ENCODE measurements at regions not wholly inside any gene's neighbourhood (a gene's known extent, or its start where the extent isn't known, plus 50 kb on each side); places are given as distances from the start of the nearest gene placed in this dataset.

DNA sequence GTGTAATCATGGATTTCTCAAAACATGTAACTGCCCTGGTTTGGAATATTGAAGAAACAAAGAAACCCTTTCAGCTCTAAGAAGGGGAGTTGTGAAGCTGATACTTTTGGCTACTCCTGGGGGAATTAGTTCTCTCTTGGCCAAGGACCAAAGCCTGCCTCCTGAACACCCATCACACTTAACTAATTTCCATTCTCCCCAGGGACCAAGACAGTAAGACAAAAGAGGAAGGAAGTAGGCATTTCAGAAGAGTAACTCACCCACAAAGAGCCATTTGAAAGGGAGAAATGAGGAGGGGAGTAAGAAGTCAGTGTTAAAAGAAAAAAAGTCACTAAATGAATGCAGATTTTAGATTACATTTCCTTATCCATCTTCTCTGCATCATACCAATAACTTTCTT, 328.0 kb upstream of the SOX2 start:
- no peak overlapping the region for H3K27ac ChIP-seq (ENCODE audit: low read depth in 1 of 3, low read length in 2 of 3)
- no peaks in the 10 kb centered on the region for H3K4me1 ChIP-seq (ENCODE audit: control insufficient read depth in 3 of 3, insufficient read depth in 2 of 3, low read depth in 1 of 3, low read length in 2 of 3)
- FAIRE-seq, result no peak
- DNase-seq, result no peak
- no peaks in the 10 kb centered on the region for H3K9me3 ChIP-seq (ENCODE audit: control insufficient read depth in 2 of 2, insufficient read depth in 1 of 2, low read depth in 1 of 2, low read length in 1 of 2)
- H3K27me3 ChIP-seq (ENCODE audit: control insufficient read depth in 3 of 3, insufficient read depth in 3 of 3, low read length in 3 of 3), result no peaks in the 10 kb centered on the region
- no peaks in the 10 kb centered on the region for H3K36me3 ChIP-seq (ENCODE audit: control insufficient read depth in 3 of 3, insufficient read depth in 2 of 3, low read depth in 1 of 3, low read length in 3 of 3)
- H3K4me3 ChIP-seq (ENCODE audit: low read depth in 1 of 3, low read length in 3 of 3), result no peak overlapping the region

DNA sequence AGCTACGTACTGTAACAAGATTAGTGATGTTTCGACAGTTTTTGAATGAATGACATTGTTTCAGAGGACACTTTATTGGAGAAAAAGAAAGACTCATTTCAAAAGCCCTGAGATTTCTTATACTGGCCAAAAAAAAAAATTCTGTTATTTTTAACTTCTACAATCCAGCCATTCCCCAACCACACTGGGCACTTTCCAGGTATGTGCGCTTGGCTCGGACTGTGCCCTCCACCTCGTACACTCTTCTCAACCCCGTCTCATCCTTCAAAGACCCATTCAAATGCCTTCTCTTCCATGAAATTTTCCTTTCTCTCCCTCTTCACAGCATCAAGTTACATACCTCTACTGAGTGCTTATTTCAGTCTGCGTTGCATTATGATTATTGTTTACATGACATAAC, 328.5 kb upstream of the SOX2 start:
- DNase-seq (no peak), FAIRE-seq (no peak)
- H3K4me1 ChIP-seq (ENCODE audit: control insufficient read depth in 3 of 3, insufficient read depth in 2 of 3, low read depth in 1 of 3, low read length in 2 of 3), result no peaks in the 10 kb centered on the region
- H3K27ac ChIP-seq (ENCODE audit: low read depth in 1 of 3, low read length in 2 of 3), result no peak overlapping the region
- H3K4me3 ChIP-seq (ENCODE audit: low read depth in 1 of 3, low read length in 3 of 3), result no peak overlapping the region
- H3K27me3 ChIP-seq (ENCODE audit: control insufficient read depth in 3 of 3, insufficient read depth in 3 of 3, low read length in 3 of 3), result no peaks in the 10 kb centered on the region
- no peaks in the 10 kb centered on the region for H3K9me3 ChIP-seq (ENCODE audit: control insufficient read depth in 2 of 2, insufficient read depth in 1 of 2, low read depth in 1 of 2, low read length in 1 of 2)
- 85 to 94% (median 86%) methylated on average over 7 of the region's 7 CpGs for WGBS, 3 donors
- H3K36me3 ChIP-seq (ENCODE audit: control insufficient read depth in 3 of 3, insufficient read depth in 2 of 3, low read depth in 1 of 3, low read length in 3 of 3), result no peaks in the 10 kb centered on the region

DNA sequence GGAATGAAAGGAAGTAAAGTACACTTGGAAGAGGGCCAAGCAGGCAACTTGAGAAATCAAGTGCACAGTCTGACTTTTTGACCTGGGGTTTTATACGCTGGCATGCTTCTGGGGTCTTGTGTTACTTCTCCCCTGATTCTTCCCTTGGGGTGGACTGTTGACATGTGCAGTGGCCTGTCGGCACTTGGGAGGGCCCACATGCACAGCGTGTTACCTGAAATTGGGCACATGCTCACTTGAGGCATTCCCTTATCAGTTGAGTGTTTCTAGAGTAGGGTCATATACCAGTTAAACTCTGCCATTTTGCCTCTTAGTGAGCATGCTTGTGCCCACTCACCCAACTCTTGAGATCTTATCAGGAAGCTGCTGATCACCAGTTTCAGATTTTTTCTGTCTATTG, 329.1 kb upstream of the SOX2 start:
- no peaks in the 10 kb centered on the region for H3K27me3 ChIP-seq (ENCODE audit: control insufficient read depth in 3 of 3, insufficient read depth in 3 of 3, low read length in 3 of 3)
- DNase-seq (no peak), FAIRE-seq (no peak)
- no peak overlapping the region for H3K4me3 ChIP-seq (ENCODE audit: low read depth in 1 of 3, low read length in 3 of 3)
- no peaks in the 10 kb centered on the region for H3K9me3 ChIP-seq (ENCODE audit: control insufficient read depth in 2 of 2, insufficient read depth in 1 of 2, low read depth in 1 of 2, low read length in 1 of 2)
- H3K4me1 ChIP-seq (ENCODE audit: control insufficient read depth in 3 of 3, insufficient read depth in 2 of 3, low read depth in 1 of 3, low read length in 2 of 3), result no peaks in the 10 kb centered on the region
- WGBS, 3 donors, result 55 to 74% (median 73%) methylated on average over 3 of the region's 3 CpGs
- H3K27ac ChIP-seq (ENCODE audit: low read depth in 1 of 3, low read length in 2 of 3), result no peak overlapping the region
- no peaks in the 10 kb centered on the region for H3K36me3 ChIP-seq (ENCODE audit: control insufficient read depth in 3 of 3, insufficient read depth in 2 of 3, low read depth in 1 of 3, low read length in 3 of 3)

DNA sequence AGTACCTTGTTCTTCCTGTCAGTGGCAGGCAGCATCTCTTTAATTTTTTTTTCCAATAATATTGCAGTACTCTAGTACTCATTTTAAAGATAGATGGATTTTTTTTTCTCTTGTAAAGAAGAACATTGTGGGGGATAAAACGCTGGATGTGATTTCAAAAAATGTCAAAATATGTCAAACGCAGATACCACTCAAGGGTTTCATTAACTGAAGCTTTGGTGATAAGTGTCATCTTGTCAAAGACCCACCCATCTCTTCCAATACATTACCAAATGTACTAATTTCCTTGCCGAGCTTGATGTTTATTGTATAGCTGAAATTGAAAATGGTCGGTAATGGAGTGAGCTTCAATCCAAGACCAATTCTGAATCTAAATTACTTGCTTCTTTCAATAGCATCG, 332.4 kb upstream of the SOX2 start:
- no peaks in the 10 kb centered on the region for H3K9me3 ChIP-seq (ENCODE audit: control insufficient read depth in 2 of 2, insufficient read depth in 1 of 2, low read depth in 1 of 2, low read length in 1 of 2)
- 83 to 89% (median 86%) methylated on average over 5 of the region's 5 CpGs for WGBS, 3 donors
- DNase-seq (no peak), FAIRE-seq (no peak)
- no peaks in the 10 kb centered on the region for H3K27me3 ChIP-seq (ENCODE audit: control insufficient read depth in 3 of 3, insufficient read depth in 3 of 3, low read length in 3 of 3)
- no peak overlapping the region for H3K27ac ChIP-seq (ENCODE audit: low read depth in 1 of 3, low read length in 2 of 3)
- H3K4me1 ChIP-seq (ENCODE audit: control insufficient read depth in 3 of 3, insufficient read depth in 2 of 3, low read depth in 1 of 3, low read length in 2 of 3), result no peaks in the 10 kb centered on the region
- no peak overlapping the region for H3K4me3 ChIP-seq (ENCODE audit: low read depth in 1 of 3, low read length in 3 of 3)
- no peaks in the 10 kb centered on the region for H3K36me3 ChIP-seq (ENCODE audit: control insufficient read depth in 3 of 3, insufficient read depth in 2 of 3, low read depth in 1 of 3, low read length in 3 of 3)

DNA sequence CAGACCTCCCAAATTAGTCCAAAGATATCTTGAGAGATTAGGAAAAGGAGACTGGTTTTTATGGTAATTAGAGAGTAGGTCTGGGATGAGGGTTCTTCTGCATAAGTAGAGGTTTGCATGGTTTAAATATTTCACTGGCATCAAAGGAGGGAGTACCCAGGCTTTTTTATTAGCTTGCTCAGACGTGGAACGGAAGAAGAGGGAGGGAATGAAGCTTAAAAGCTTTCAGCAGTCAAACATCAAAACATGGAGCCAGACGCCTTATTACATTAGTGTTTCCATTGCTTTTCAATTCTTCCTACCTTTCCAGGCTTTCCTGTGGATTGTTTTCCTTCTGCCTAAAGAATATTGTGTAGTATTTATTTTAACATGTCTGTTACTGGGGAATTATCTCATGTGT, 342.1 kb upstream of the SOX2 start:
- 41 to 58% (median 42%) methylated on average over 3 of the region's 3 CpGs for WGBS, 3 donors
- Histone ChIP-seq H3K4me3 (ENCODE audit: low read depth in 1 of 3, low read length in 3 of 3) (no peak overlapping the region), H3K27me3 (ENCODE audit: control insufficient read depth in 3 of 3, insufficient read depth in 3 of 3, low read length in 3 of 3) (no peaks in the 10 kb centered on the region), H3K36me3 (ENCODE audit: control insufficient read depth in 3 of 3, insufficient read depth in 2 of 3, low read depth in 1 of 3, low read length in 3 of 3) (no peaks in the 10 kb centered on the region), H3K9me3 (ENCODE audit: control insufficient read depth in 2 of 2, insufficient read depth in 1 of 2, low read depth in 1 of 2, low read length in 1 of 2) (no peaks in the 10 kb centered on the region), H3K27ac (ENCODE audit: low read depth in 1 of 3, low read length in 2 of 3) (no peak overlapping the region), H3K4me1 (ENCODE audit: control insufficient read depth in 3 of 3, insufficient read depth in 2 of 3, low read depth in 1 of 3, low read length in 2 of 3) (no peaks in the 10 kb centered on the region)
- DNase-seq (no peak), FAIRE-seq (no peak)

DNA sequence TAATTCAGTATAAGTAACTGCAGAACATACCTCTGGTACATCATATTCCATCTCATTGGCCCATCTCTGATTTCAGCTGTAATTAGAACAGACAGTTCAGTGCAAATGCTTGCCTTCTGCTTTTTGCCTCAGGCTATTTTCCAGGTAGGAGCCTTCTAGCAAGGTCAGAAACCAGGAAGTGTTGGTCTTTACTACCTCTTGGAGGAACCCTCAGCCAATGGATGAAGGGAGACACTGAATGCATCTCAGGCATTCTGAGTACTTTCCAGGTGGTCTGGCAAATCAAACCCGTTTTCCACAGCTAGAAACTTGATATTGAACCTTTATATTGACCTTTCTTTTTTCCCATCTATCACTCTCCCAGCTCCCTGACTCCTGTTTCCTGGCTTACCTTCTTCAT, 348.5 kb upstream of the SOX2 start:
- Histone ChIP-seq H3K9me3 (ENCODE audit: control insufficient read depth in 2 of 2, insufficient read depth in 1 of 2, low read depth in 1 of 2, low read length in 1 of 2) (no peaks in the 10 kb centered on the region), H3K4me1 (ENCODE audit: control insufficient read depth in 3 of 3, insufficient read depth in 2 of 3, low read depth in 1 of 3, low read length in 2 of 3) (no peaks in the 10 kb centered on the region), H3K36me3 (ENCODE audit: control insufficient read depth in 3 of 3, insufficient read depth in 2 of 3, low read depth in 1 of 3, low read length in 3 of 3) (no peaks in the 10 kb centered on the region), H3K27ac (ENCODE audit: low read depth in 1 of 3, low read length in 2 of 3) (no peak overlapping the region), H3K4me3 (ENCODE audit: low read depth in 1 of 3, low read length in 3 of 3) (no peak overlapping the region), H3K27me3 (ENCODE audit: control insufficient read depth in 3 of 3, insufficient read depth in 3 of 3, low read length in 3 of 3) (no peaks in the 10 kb centered on the region)
- FAIRE-seq, result no peak
- 10 to 33% (median 17%) methylated on average over 1 of the region's 1 CpG for WGBS, 3 donors
- DNase-seq, result no peak

DNA sequence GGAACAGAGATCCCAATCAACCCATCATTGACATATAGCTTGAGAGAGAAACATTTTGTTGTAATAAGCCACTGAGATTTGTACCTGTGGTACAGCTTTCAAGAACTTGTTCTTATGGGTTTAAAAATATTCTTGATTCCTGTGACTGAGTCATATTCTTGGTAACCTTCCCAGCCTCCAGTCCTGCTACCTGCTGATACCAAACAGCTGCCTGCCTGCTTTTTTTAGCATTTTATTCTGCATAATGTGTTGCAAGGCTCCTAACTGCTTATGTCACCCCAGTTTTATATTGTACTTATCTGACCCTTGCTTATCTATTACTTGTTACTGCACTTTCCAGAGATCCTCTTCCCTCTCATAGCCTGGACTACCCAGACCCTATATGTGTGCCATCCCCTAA, 349.3 kb upstream of the SOX2 start:
- DNase-seq (no peak), FAIRE-seq (no peak)
- Histone ChIP-seq H3K4me3 (ENCODE audit: low read depth in 1 of 3, low read length in 3 of 3) (no peak overlapping the region), H3K4me1 (ENCODE audit: control insufficient read depth in 3 of 3, insufficient read depth in 2 of 3, low read depth in 1 of 3, low read length in 2 of 3) (no peaks in the 10 kb centered on the region), H3K9me3 (ENCODE audit: control insufficient read depth in 2 of 2, insufficient read depth in 1 of 2, low read depth in 1 of 2, low read length in 1 of 2) (no peaks in the 10 kb centered on the region), H3K36me3 (ENCODE audit: control insufficient read depth in 3 of 3, insufficient read depth in 2 of 3, low read depth in 1 of 3, low read length in 3 of 3) (no peaks in the 10 kb centered on the region), H3K27ac (ENCODE audit: low read depth in 1 of 3, low read length in 2 of 3) (no peak overlapping the region), H3K27me3 (ENCODE audit: control insufficient read depth in 3 of 3, insufficient read depth in 3 of 3, low read length in 3 of 3) (no peaks in the 10 kb centered on the region)

DNA sequence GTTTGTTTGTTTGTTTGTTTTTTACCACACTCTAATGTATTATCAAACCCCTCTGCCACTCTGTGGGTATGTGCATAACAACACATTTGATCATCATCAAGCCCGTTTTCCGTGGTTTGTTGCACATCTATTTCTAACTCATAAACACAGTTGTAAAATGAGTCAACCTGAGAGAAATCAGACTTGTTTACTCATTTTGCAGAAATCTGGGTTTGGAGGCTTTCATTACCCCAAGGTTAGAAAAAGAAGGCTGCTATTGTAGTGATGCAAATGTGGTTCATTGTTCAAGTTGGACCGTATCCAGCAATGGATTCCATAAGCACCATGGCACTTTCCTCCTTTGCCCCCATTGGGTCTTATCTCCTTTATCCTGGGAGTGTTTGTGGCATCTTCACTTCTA, 353.2 kb upstream of the SOX2 start:
- no peak for DNase-seq
- 69 to 79% (median 73%) methylated on average over 3 of the region's 3 CpGs for WGBS, 3 donors
- Histone ChIP-seq H3K4me1 (ENCODE audit: control insufficient read depth in 3 of 3, insufficient read depth in 2 of 3, low read depth in 1 of 3, low read length in 2 of 3) (no peaks in the 10 kb centered on the region), H3K9me3 (ENCODE audit: control insufficient read depth in 2 of 2, insufficient read depth in 1 of 2, low read depth in 1 of 2, low read length in 1 of 2) (no peaks in the 10 kb centered on the region), H3K36me3 (ENCODE audit: control insufficient read depth in 3 of 3, insufficient read depth in 2 of 3, low read depth in 1 of 3, low read length in 3 of 3) (no peaks in the 10 kb centered on the region), H3K4me3 (ENCODE audit: low read depth in 1 of 3, low read length in 3 of 3) (no peak overlapping the region), H3K27me3 (ENCODE audit: control insufficient read depth in 3 of 3, insufficient read depth in 3 of 3, low read length in 3 of 3) (no peaks in the 10 kb centered on the region), H3K27ac (ENCODE audit: low read depth in 1 of 3, low read length in 2 of 3) (no peak overlapping the region)
- FAIRE-seq, result no peak

DNA sequence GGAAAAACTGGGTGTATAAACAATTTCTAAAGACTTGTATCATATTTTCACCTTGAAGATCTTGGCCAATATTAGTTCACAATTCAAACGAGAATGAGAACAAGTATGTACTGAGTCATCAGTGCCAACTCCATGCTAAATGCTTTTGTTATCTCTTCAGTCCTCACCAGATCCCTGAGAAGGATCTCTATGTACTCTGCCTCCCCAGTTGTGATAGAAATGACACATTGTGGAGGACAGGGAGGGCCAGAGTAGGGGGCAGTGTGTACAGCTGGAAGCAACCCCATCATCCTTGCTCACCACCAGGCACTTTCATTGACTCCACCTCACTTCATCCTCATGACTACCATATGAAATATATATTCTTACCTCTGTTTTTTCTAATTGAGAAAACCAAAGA, 353.7 kb upstream of the SOX2 start:
- Histone ChIP-seq H3K36me3 (ENCODE audit: control insufficient read depth in 3 of 3, insufficient read depth in 2 of 3, low read depth in 1 of 3, low read length in 3 of 3) (no peaks in the 10 kb centered on the region), H3K27ac (ENCODE audit: low read depth in 1 of 3, low read length in 2 of 3) (no peak overlapping the region), H3K4me1 (ENCODE audit: control insufficient read depth in 3 of 3, insufficient read depth in 2 of 3, low read depth in 1 of 3, low read length in 2 of 3) (no peaks in the 10 kb centered on the region), H3K9me3 (ENCODE audit: control insufficient read depth in 2 of 2, insufficient read depth in 1 of 2, low read depth in 1 of 2, low read length in 1 of 2) (no peaks in the 10 kb centered on the region), H3K27me3 (ENCODE audit: control insufficient read depth in 3 of 3, insufficient read depth in 3 of 3, low read length in 3 of 3) (no peaks in the 10 kb centered on the region), H3K4me3 (ENCODE audit: low read depth in 1 of 3, low read length in 3 of 3) (no peak overlapping the region)
- no peak for FAIRE-seq
- WGBS, 3 donors, result 4 to 32% (median 8%) methylated on average over 1 of the region's 1 CpG
- no peak for DNase-seq
